HUES6 (cell line): ENCODE measurements at regions not wholly inside any gene's neighbourhood (a gene's known extent, or its start where the extent isn't known, plus 50 kb on each side); places are given as distances from the start of the nearest gene placed in this dataset.

Experiments used
- H3K27ac ChIP-seq: 2 replicates; pipeline ENCODE4 v1.7.0; 2013; ENCODE audit warnings: low read depth, mild to moderate bottlenecking, low read length, inconsistent platforms
- H3K27me3 ChIP-seq: 2 replicates; pipeline ENCODE4 v1.6.1; 2013; ENCODE audit warnings: low read length; ENCODE audit not compliant: control insufficient read depth, insufficient read depth
- H3K36me3 ChIP-seq: 2 replicates; pipeline ENCODE4 v1.6.1; 2013; ENCODE audit warnings: low read length; ENCODE audit not compliant: control insufficient read depth, insufficient read depth
- H3K4me1 ChIP-seq: 2 replicates; pipeline ENCODE4 v1.6.1; 2013; ENCODE audit warnings: low read length; ENCODE audit not compliant: control insufficient read depth, insufficient read depth
- H3K4me3 ChIP-seq: 2 replicates; pipeline ENCODE4 v1.5.1; 2013; ENCODE audit warnings: low read depth, low read length
- H3K9ac ChIP-seq: one replicate; pipeline ENCODE4 v1.6.1; 2013; ENCODE audit warnings: mild to moderate bottlenecking, low read length
- H3K9me3 ChIP-seq: 2 replicates; pipeline ENCODE4 v1.6.1; 2013; ENCODE audit warnings: low read depth, low read length; ENCODE audit not compliant: control insufficient read depth, insufficient read depth

GRCh38 chr1:73092383-73092782 lies 810.0 kb upstream of the NEGR1 start:
- Histone ChIP-seq H3K36me3 (no peaks in the 10 kb centered on the region), H3K9ac (no peak overlapping the region), H3K9me3 (no peaks in the 10 kb centered on the region), H3K4me1 (peaks cover 10% of the 10 kb centered on the region; the same call in 1 of the 2 replicates), H3K4me3 (no peak overlapping the region), H3K27ac (no peak overlapping the region), H3K27me3 (no peaks in the 10 kb centered on the region)

GRCh38 chr1:73066866-73067265 lies 784.5 kb upstream of the NEGR1 start:
- no peak overlapping the region; the same call in 1 of the 2 replicates for H3K27ac ChIP-seq

GRCh38 chr1:73065339-73066041 lies 783.2 kb upstream of the NEGR1 start:
- H3K9me3 ChIP-seq = peaks cover 28% of the 10 kb centered on the region
- H3K4me3 ChIP-seq = no peak overlapping the region
- H3K9ac ChIP-seq = no peak overlapping the region
- no peaks in the 10 kb centered on the region for H3K27me3 ChIP-seq
- H3K27ac ChIP-seq = no peak overlapping the region
- peaks cover 3% of the 10 kb centered on the region; the same call in 1 of the 2 replicates for H3K36me3 ChIP-seq
- H3K4me1 ChIP-seq = peaks cover 19% of the 10 kb centered on the region

More at GRCh38 chr1:73066866-73067265, 784.5 kb upstream of the NEGR1 start:
- Histone ChIP-seq H3K9ac (no peak overlapping the region), H3K36me3 (peaks cover 3% of the 10 kb centered on the region; the same call in 1 of the 2 replicates), H3K9me3 (peaks cover 18% of the 10 kb centered on the region), H3K27me3 (no peaks in the 10 kb centered on the region), H3K4me1 (peaks cover 19% of the 10 kb centered on the region), H3K4me3 (no peak overlapping the region)

- H3K36me3 ChIP-seq = no peaks in the 10 kb centered on the region
- H3K4me3 ChIP-seq = no peak overlapping the region
- no peak overlapping the region for H3K27ac ChIP-seq
- H3K9ac ChIP-seq = no peak overlapping the region
- H3K9me3 ChIP-seq = peaks cover 31% of the 10 kb centered on the region
- H3K27me3 ChIP-seq = no peaks in the 10 kb centered on the region
- H3K4me1 ChIP-seq = no peaks in the 10 kb centered on the region
Observed at GRCh38 chr1:73056826-73057225, 774.5 kb upstream of the NEGR1 start.

GRCh38 chr1:73044241-73045036 lies 762.1 kb upstream of the NEGR1 start:
- no peak overlapping the region for H3K9ac ChIP-seq
- no peaks in the 10 kb centered on the region for H3K36me3 ChIP-seq
- H3K4me1 ChIP-seq = peaks cover 4% of the 10 kb centered on the region; the same call in 1 of the 2 replicates
- no peak overlapping the region for H3K27ac ChIP-seq
- no peaks in the 10 kb centered on the region for H3K27me3 ChIP-seq
- H3K4me3 ChIP-seq = no peak overlapping the region
- peaks cover 24% of the 10 kb centered on the region; the same call in 1 of the 2 replicates for H3K9me3 ChIP-seq

GRCh38 chr1:73042403-73042802 lies 760.1 kb upstream of the NEGR1 start:
- Histone ChIP-seq H3K36me3 (no peaks in the 10 kb centered on the region), H3K27me3 (no peaks in the 10 kb centered on the region), H3K9me3 (peaks cover 17% of the 10 kb centered on the region; the same call in 1 of the 2 replicates)

GRCh38 chr1:73040811-73041210 lies 758.5 kb upstream of the NEGR1 start:
- H3K27ac ChIP-seq = no peak overlapping the region
- H3K4me1 ChIP-seq = peaks cover 4% of the 10 kb centered on the region; the same call in 1 of the 2 replicates
- no peak overlapping the region for H3K9ac ChIP-seq
- H3K36me3 ChIP-seq = no peaks in the 10 kb centered on the region
- H3K9me3 ChIP-seq = peaks cover 10% of the 10 kb centered on the region; the same call in 1 of the 2 replicates
- H3K4me3 ChIP-seq = no peak overlapping the region
- no peaks in the 10 kb centered on the region for H3K27me3 ChIP-seq

More at GRCh38 chr1:73042403-73042802, 760.1 kb upstream of the NEGR1 start:
- no peak overlapping the region for H3K27ac ChIP-seq
- no peak overlapping the region for H3K9ac ChIP-seq
- H3K4me3 ChIP-seq = no peak overlapping the region
- H3K4me1 ChIP-seq = peaks cover 4% of the 10 kb centered on the region; the same call in 1 of the 2 replicates

GRCh38 chr1:73034271-73034670 lies 751.9 kb upstream of the NEGR1 start:
- Histone ChIP-seq H3K27ac (peak overlapping the region; percentile 34), H3K27me3 (no peaks in the 10 kb centered on the region), H3K4me1 (peaks cover 27% of the 10 kb centered on the region), H3K36me3 (no peaks in the 10 kb centered on the region), H3K9me3 (no peaks in the 10 kb centered on the region), H3K4me3 (no peak overlapping the region), H3K9ac (no peak overlapping the region)

GRCh38 chr1:73033640-73034039 lies 751.3 kb upstream of the NEGR1 start:
- no peaks in the 10 kb centered on the region for H3K9me3 ChIP-seq
- H3K9ac ChIP-seq = no peak overlapping the region
- peak overlapping the region; percentile 75 for H3K27ac ChIP-seq
- no peaks in the 10 kb centered on the region for H3K27me3 ChIP-seq
- no peaks in the 10 kb centered on the region for H3K36me3 ChIP-seq
- H3K4me3 ChIP-seq = no peak overlapping the region
- peaks cover 27% of the 10 kb centered on the region for H3K4me1 ChIP-seq

GRCh38 chr1:73029571-73029970 lies 747.2 kb upstream of the NEGR1 start:
- Histone ChIP-seq H3K9me3 (no peaks in the 10 kb centered on the region), H3K27me3 (no peaks in the 10 kb centered on the region), H3K4me3 (no peak overlapping the region), H3K9ac (no peak overlapping the region), H3K4me1 (peaks cover 21% of the 10 kb centered on the region), H3K27ac (no peak overlapping the region), H3K36me3 (no peaks in the 10 kb centered on the region)

GRCh38 chr1:73026114-73026513 lies 743.8 kb upstream of the NEGR1 start:
- Histone ChIP-seq H3K36me3 (no peaks in the 10 kb centered on the region), H3K4me1 (no peaks in the 10 kb centered on the region), H3K27ac (no peak overlapping the region), H3K4me3 (no peak overlapping the region), H3K9ac (no peak overlapping the region), H3K27me3 (no peaks in the 10 kb centered on the region), H3K9me3 (no peaks in the 10 kb centered on the region)
